ENCODE measurements at regions not wholly inside any gene's neighbourhood (a gene's known extent, or its start where the extent isn't known, plus 50 kb on each side); places are given as distances from the start of the nearest gene placed in this dataset.

DNA sequence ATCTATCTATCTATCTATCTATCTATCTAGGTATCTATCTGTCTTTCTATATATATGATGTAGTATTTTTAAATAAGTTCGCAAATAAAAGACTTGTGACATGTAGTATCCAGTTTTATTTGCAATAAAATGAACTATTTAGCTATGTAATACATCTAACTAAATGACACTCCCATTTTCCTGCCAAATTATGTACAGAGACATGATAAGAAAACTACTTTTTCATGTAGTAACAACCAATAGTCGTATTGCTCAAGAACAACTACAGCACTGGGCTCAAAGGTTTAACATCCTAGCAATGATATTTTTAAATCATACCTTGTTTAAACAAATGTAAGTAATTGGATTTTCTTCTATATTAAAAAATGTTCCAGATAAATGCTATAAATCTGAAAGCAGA is 55.5 kb upstream of the FLRT2 start:
- DNase-seq (ENCODE audit: low spot score in 2 of 2) = no peak
- H3K9me3 ChIP-seq = no peaks in the 10 kb centered on the region
- H3K27me3 ChIP-seq = no peaks in the 10 kb centered on the region
- no peaks in the 10 kb centered on the region for H3K36me3 ChIP-seq
- 92% methylated on average over 2 of the region's 2 CpGs for WGBS
- TF ChIP-seq POLR2A (IDR thresholded peaks at IDR 0.05) = no peak
- TF ChIP-seq EP300 (IDR thresholded peaks at IDR 0.05) = no peak
- TF ChIP-seq, protein P1, sequence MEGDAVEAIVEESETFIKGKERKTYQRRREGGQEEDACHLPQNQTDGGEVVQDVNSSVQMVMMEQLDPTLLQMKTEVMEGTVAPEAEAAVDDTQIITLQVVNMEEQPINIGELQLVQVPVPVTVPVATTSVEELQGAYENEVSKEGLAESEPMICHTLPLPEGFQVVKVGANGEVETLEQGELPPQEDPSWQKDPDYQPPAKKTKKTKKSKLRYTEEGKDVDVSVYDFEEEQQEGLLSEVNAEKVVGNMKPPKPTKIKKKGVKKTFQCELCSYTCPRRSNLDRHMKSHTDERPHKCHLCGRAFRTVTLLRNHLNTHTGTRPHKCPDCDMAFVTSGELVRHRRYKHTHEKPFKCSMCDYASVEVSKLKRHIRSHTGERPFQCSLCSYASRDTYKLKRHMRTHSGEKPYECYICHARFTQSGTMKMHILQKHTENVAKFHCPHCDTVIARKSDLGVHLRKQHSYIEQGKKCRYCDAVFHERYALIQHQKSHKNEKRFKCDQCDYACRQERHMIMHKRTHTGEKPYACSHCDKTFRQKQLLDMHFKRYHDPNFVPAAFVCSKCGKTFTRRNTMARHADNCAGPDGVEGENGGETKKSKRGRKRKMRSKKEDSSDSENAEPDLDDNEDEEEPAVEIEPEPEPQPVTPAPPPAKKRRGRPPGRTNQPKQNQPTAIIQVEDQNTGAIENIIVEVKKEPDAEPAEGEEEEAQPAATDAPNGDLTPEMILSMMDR (IDR thresholded peaks at IDR 0.05) = no peak
- no peak for TF ChIP-seq POLR2AphosphoS5 (IDR thresholded peaks at IDR 0.05)
- H3K4me3 ChIP-seq = no peak overlapping the region
- no peak overlapping the region for H3K27ac ChIP-seq
- H3K4me1 ChIP-seq = no peaks in the 10 kb centered on the region

DNA sequence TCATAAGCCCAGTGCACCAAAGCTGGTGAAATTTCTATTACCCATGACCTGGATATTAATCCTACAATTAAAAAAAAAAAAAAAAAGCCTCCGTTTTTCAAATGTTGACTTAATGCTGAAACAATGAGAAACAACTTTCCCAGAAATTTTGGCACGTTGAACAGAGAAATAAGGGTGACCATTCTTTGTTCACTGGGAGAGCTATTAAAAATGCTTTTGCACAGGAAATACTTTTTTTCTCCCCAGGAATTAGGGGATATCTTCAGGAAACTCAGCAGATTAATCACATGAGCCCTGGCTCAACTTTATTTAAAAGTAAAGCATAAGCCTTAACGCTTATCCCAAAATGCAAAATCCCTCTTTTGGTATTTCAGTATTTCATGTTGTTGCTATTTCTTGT is 54.8 kb upstream of the FLRT2 start:
- H3K27ac ChIP-seq = no peak overlapping the region
- no peak for TF ChIP-seq POLR2A (IDR thresholded peaks at IDR 0.05)
- no peak for TF ChIP-seq EP300 (IDR thresholded peaks at IDR 0.05)
- TF ChIP-seq POLR2AphosphoS5 (IDR thresholded peaks at IDR 0.05) = no peak
- TF ChIP-seq, protein P1 (IDR thresholded peaks at IDR 0.05) = no peak
- no peaks in the 10 kb centered on the region for H3K27me3 ChIP-seq
- H3K4me3 ChIP-seq = no peak overlapping the region
- 46% methylated on average over 3 of the region's 3 CpGs for WGBS
- DNase-seq (ENCODE audit: low spot score in 2 of 2) = no peak
- H3K36me3 ChIP-seq = no peaks in the 10 kb centered on the region
- no peaks in the 10 kb centered on the region for H3K4me1 ChIP-seq
- no peaks in the 10 kb centered on the region for H3K9me3 ChIP-seq

DNA sequence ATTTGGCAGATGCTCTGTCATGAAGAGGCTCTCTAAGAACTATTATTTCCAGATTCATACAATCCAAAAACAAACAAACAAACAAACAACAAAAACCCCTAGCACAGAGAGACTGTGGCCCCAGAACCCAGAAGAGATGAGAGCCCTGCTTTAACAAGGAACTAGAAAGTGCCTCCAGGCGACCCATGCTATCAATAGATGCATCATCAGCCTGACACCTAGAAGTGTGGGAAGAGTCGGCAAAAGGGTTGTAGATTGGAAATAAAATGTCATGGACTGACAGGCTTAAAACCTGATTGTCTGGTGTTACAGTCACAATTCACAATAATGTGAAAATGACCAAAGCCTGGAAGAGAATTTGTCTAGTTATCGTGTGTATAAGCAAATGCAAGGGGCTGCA is 50.6 kb upstream of the FLRT2 start:
- DNase-seq (ENCODE audit: low spot score in 2 of 2) = no peak
- TF ChIP-seq POLR2AphosphoS5 (IDR thresholded peaks at IDR 0.05) = no peak
- TF ChIP-seq POLR2A (IDR thresholded peaks at IDR 0.05) = no peak
- TF ChIP-seq, protein P1 (IDR thresholded peaks at IDR 0.05) = no peak
- TF ChIP-seq EP300 (IDR thresholded peaks at IDR 0.05) = no peak
- H3K9me3 ChIP-seq = no peaks in the 10 kb centered on the region
- no peak overlapping the region for H3K4me3 ChIP-seq
- no peaks in the 10 kb centered on the region for H3K27me3 ChIP-seq
- H3K27ac ChIP-seq = no peak overlapping the region
- no peaks in the 10 kb centered on the region for H3K36me3 ChIP-seq
- H3K4me1 ChIP-seq = no peaks in the 10 kb centered on the region
- WGBS = 73% methylated on average over 3 of the region's 3 CpGs

DNA sequence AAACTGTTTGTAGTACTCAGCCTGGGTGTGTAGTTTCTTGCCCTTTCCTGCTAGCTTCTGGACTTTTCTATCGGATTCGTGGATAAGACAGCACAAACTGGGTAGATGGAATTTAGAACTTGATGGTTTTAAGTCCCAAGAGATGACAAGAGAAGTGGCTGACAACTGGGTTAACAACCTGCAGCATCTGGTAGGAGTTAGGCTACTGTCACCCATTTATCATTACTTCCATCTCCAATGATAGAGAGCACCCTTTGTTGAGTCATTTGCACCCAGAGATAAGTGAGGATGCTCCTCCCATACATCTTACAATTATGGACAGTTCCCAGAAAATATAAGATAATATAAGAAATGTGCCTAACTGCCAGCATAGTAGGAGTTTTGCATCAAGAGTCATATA is 50.2 kb upstream of the FLRT2 start:
- no peak for TF ChIP-seq POLR2AphosphoS5 (IDR thresholded peaks at IDR 0.05)
- TF ChIP-seq EP300 (IDR thresholded peaks at IDR 0.05) = no peak
- no peak for TF ChIP-seq POLR2A (IDR thresholded peaks at IDR 0.05)
- TF ChIP-seq, protein P1 (IDR thresholded peaks at IDR 0.05) = no peak
- no peaks in the 10 kb centered on the region for H3K27me3 ChIP-seq
- H3K9me3 ChIP-seq = no peaks in the 10 kb centered on the region
- no peaks in the 10 kb centered on the region for H3K36me3 ChIP-seq
- 65% methylated on average over 2 of the region's 2 CpGs for WGBS
- no peak overlapping the region for H3K27ac ChIP-seq
- no peaks in the 10 kb centered on the region for H3K4me1 ChIP-seq
- no peak for DNase-seq (ENCODE audit: low spot score in 2 of 2)
- no peak overlapping the region for H3K4me3 ChIP-seq
